Peyer's patch (tissue), 4 donors: ENCODE measurements at regions not wholly inside any gene's neighbourhood (a gene's known extent, or its start where the extent isn't known, plus 50 kb on each side); places are given as distances from the start of the nearest gene placed in this dataset.

Source experiments
- DNase-seq, 3 donors: peaks; one replicate each; pipeline ENCODE4 v3.0.0-alpha.2; 2017 to 2019
- H3K27ac ChIP-seq, 4 donors: fragments of 200-600 bp; sonication (generic); one replicate each; pipeline ENCODE4 v1.5.1; 2016 to 2019
- H3K27me3 ChIP-seq, 2 donors: fragments of 200-600 bp; sonication (generic); one replicate each; pipeline ENCODE4 v1.5.1; 2019
- H3K36me3 ChIP-seq, 3 donors: fragments of 200-600 bp; sonication (generic); one replicate each; pipeline ENCODE4 v1.5.1; 2016 to 2019
- H3K4me1 ChIP-seq, 4 donors: fragments of 200-600 bp; sonication (generic); one replicate each; pipeline ENCODE4 v1.5.1; 2016 to 2019
- H3K4me3 ChIP-seq, 4 donors: fragments of 200-600 bp; sonication (generic); 1 replicate in 3 of 4; 2 replicates in 1 of 4; pipeline ENCODE4 v1.5.1; 2016 to 2019; ENCODE audit warnings: mild to moderate bottlenecking in 1 of 4
- H3K9me3 ChIP-seq, 4 donors: fragments of 200-600 bp; sonication (generic); one replicate each; pipeline ENCODE4 v1.5.1; 2016 to 2019; ENCODE audit warnings: mild to moderate bottlenecking in 1 of 4
- CTCF ChIP-seq, 6 experiments: fragments of 450-650 bp in 4 of 6; fragments of 200-600 bp in 2 of 6; sonication (generic) in 1 of 6; IDR thresholded peaks; one replicate each; pipeline ENCODE4 v1.5.1; 2017 to 2019; ENCODE audit warnings: antibody characterized with exemption in 6 of 6, mild to moderate bottlenecking in 3 of 6, moderate library complexity in 1 of 6
- POLR2A ChIP-seq, 2 donors: fragments of 450-650 bp; IDR thresholded peaks; one replicate each; pipeline ENCODE4 v1.5.1; 2017; ENCODE audit warnings: antibody characterized with exemption in 2 of 2, mild to moderate bottlenecking in 2 of 2, moderate library complexity in 2 of 2

GRCh38 chr13:62309904-62310303 is 894.3 kb upstream of the PCDH20 start:
- Histone ChIP-seq H3K27me3 (no peaks in the 10 kb centered on the region), H3K9me3 (no peaks in the 10 kb centered on the region), H3K4me3 (no peak overlapping the region), H3K36me3 (no peaks in the 10 kb centered on the region), H3K27ac (no peak overlapping the region), H3K4me1 (no peaks in the 10 kb centered on the region)
- DNase-seq = no peak
- TF ChIP-seq CTCF (IDR thresholded peaks at IDR 0.05) = no peak
- no peak for TF ChIP-seq POLR2A (IDR thresholded peaks at IDR 0.05)

- H3K4me3 ChIP-seq = no peak overlapping the region
- H3K36me3 ChIP-seq = no peaks in the 10 kb centered on the region
- no peak overlapping the region for H3K27ac ChIP-seq
- no peaks in the 10 kb centered on the region for H3K4me1 ChIP-seq
- TF ChIP-seq POLR2A (IDR thresholded peaks at IDR 0.05) (no peak), CTCF (IDR thresholded peaks at IDR 0.05) (no peak)
- H3K27me3 ChIP-seq = no peaks in the 10 kb centered on the region
- no peaks in the 10 kb centered on the region for H3K9me3 ChIP-seq
- DNase-seq = no peak
Observed at GRCh38 chr13:62305756-62306155, 890.1 kb upstream of the PCDH20 start.

- Histone ChIP-seq H3K36me3 (no peaks in the 10 kb centered on the region), H3K27me3 (no peaks in the 10 kb centered on the region)
- DNase-seq = no peak
Observed at GRCh38 chr13:62302341-62302740, 886.7 kb upstream of the PCDH20 start.

GRCh38 chr13:62299988-62300387 is 884.3 kb upstream of the PCDH20 start:
- Histone ChIP-seq H3K27me3 (no peaks in the 10 kb centered on the region), H3K9me3 (no peaks in the 10 kb centered on the region), H3K36me3 (no peaks in the 10 kb centered on the region), H3K4me1 (no peaks in the 10 kb centered on the region), H3K4me3 (no peak overlapping the region), H3K27ac (no peak overlapping the region)
- DNase-seq = no peak
- TF ChIP-seq POLR2A (IDR thresholded peaks at IDR 0.05) = no peak
- no peak for TF ChIP-seq CTCF (IDR thresholded peaks at IDR 0.05)

More at GRCh38 chr13:62302341-62302740, 886.7 kb upstream of the PCDH20 start:
- no peaks in the 10 kb centered on the region for H3K4me1 ChIP-seq
- no peak overlapping the region for H3K4me3 ChIP-seq
- no peak for TF ChIP-seq POLR2A (IDR thresholded peaks at IDR 0.05)
- H3K27ac ChIP-seq = no peak overlapping the region
- H3K9me3 ChIP-seq = no peaks in the 10 kb centered on the region

GRCh38 chr13:62296812-62297211 is 881.2 kb upstream of the PCDH20 start:
- Histone ChIP-seq H3K9me3 (no peaks in the 10 kb centered on the region), H3K36me3 (no peaks in the 10 kb centered on the region), H3K4me1 (no peaks in the 10 kb centered on the region), H3K4me3 (no peak overlapping the region), H3K27me3 (no peaks in the 10 kb centered on the region), H3K27ac (no peak overlapping the region)
- TF ChIP-seq CTCF (IDR thresholded peaks at IDR 0.05) (no peak), POLR2A (IDR thresholded peaks at IDR 0.05) (no peak)
- no peak for DNase-seq

GRCh38 chr13:62294244-62294643 is 878.6 kb upstream of the PCDH20 start:
- Histone ChIP-seq H3K4me3 (no peak overlapping the region), H3K9me3 (no peaks in the 10 kb centered on the region), H3K4me1 (no peaks in the 10 kb centered on the region), H3K27ac (no peak overlapping the region), H3K27me3 (no peaks in the 10 kb centered on the region), H3K36me3 (no peaks in the 10 kb centered on the region)
- TF ChIP-seq CTCF (IDR thresholded peaks at IDR 0.05) = no peak
- TF ChIP-seq POLR2A (IDR thresholded peaks at IDR 0.05) = no peak
- no peak for DNase-seq
